SW480 (cell line): ENCODE measurements at regions not wholly inside any gene's neighbourhood (a gene's known extent, or its start where the extent isn't known, plus 50 kb on each side); places are given as distances from the start of the nearest gene placed in this dataset.

Experiments
- DNase-seq: peaks from one replicate; pipeline ENCODE4 v3.0.0-alpha.2; 2016; ENCODE audit warnings: low spot score

- DNase-seq, result no peak
These were observed 1336.0 kb upstream of the CDH8 start for GRCh38 chr16:63372283-63372682.

- DNase-seq, result no peak
These were observed 1329.5 kb upstream of the CDH8 start for GRCh38 chr16:63365649-63366304.

- DNase-seq, result peak; percentile 91
These were observed 1327.5 kb upstream of the CDH8 start for GRCh38 chr16:63363738-63364137.

GRCh38 chr16:63361032-63361624 lies 1324.9 kb upstream of the CDH8 start:
- peak; percentile 56 for DNase-seq

- DNase-seq, result no peak
These were observed 1313.7 kb upstream of the CDH8 start for GRCh38 chr16:63349961-63350360.

GRCh38 chr16:63346000-63346399 lies 1309.8 kb upstream of the CDH8 start:
- no peak for DNase-seq

- no peak for DNase-seq
These were observed 1301.0 kb upstream of the CDH8 start for GRCh38 chr16:63337264-63337663.

- no peak for DNase-seq
These were observed 1294.9 kb upstream of the CDH8 start for GRCh38 chr16:63331111-63331510.

- DNase-seq, result no peak
These were observed 1290.6 kb upstream of the CDH8 start for GRCh38 chr16:63326736-63327339.

- DNase-seq, result no peak
These were observed 1287.8 kb upstream of the CDH8 start for GRCh38 chr16:63323722-63324705.

- no peak for DNase-seq
These were observed 1286.8 kb upstream of the CDH8 start for GRCh38 chr16:63323055-63323454.

- DNase-seq, result peak; percentile 40
These were observed 1279.0 kb upstream of the CDH8 start for GRCh38 chr16:63315229-63315628.

GRCh38 chr16:63312346-63312745 lies 1276.1 kb upstream of the CDH8 start:
- no peak for DNase-seq

- no peak for DNase-seq
These were observed 1275.1 kb upstream of the CDH8 start for GRCh38 chr16:63311313-63311712.

GRCh38 chr16:63302811-63303210 lies 1266.6 kb upstream of the CDH8 start:
- DNase-seq, result no peak

GRCh38 chr16:63301349-63301748 lies 1265.1 kb upstream of the CDH8 start:
- DNase-seq, result no peak

- DNase-seq, result no peak
These were observed 1262.8 kb upstream of the CDH8 start for GRCh38 chr16:63298993-63299392.

- DNase-seq, result no peak
These were observed 1255.8 kb upstream of the CDH8 start for GRCh38 chr16:63292036-63292435.

- DNase-seq, result peak; percentile 55
These were observed 1253.7 kb upstream of the CDH8 start for GRCh38 chr16:63289834-63290460.

- no peak for DNase-seq
These were observed 1251.2 kb upstream of the CDH8 start for GRCh38 chr16:63287401-63287800.

- DNase-seq, result no peak
These were observed 1247.5 kb upstream of the CDH8 start for GRCh38 chr16:63283721-63284120.

GRCh38 chr16:63244631-63245030 lies 1208.4 kb upstream of the CDH8 start:
- no peak for DNase-seq
